ENCODE measurements at regions not wholly inside any gene's neighbourhood (a gene's known extent, or its start where the extent isn't known, plus 50 kb on each side); places are given as distances from the start of the nearest gene placed in this dataset.

DNA sequence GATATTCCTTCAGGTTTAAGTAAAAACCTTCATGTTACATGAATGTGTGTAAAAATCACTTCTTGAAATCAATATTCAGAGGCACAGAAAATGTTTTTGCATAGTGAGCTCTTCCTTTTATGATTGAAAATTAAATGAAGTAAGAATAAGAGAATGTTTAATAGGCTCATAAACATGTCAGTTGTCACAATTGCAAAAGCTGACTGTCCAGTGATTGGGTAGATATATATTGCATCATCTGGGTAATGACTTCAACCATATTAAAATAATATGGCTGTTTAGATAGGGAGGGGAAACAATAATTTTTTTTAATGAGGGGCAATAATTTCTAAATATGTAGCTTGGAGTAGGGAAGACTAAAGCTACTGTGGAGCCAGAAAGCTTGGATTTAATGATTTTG, 529.8 kb upstream of the GOLIM4 start:
- ATAC-seq, result no peak

DNA sequence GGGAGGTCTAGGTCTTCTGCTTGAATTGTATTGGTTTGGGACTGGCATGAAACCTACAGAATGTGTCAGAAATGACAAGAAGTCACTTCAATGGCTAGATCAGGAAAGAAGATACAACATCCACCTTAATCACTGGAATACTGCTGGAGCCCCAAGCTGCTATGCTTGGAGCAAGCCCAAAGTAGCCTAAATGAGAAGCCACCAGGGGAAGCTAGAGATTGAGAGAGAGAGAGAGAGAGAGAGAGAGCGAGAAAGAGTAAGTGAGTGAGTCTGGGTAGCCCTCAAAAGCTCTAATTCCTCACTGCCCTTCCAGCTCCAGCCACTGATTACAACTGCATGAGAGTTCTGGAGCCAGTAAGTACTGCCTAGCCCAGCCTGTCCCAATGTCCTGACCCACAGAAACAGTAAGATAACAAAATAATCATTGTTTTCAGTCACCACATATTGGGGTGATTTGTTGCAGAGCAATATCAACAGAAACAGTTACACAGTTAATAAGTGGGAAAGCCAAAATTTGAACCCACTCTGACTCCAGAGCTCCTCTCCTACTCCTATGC, 529.2 kb upstream of the GOLIM4 start:
- ATAC-seq, result no peak

DNA sequence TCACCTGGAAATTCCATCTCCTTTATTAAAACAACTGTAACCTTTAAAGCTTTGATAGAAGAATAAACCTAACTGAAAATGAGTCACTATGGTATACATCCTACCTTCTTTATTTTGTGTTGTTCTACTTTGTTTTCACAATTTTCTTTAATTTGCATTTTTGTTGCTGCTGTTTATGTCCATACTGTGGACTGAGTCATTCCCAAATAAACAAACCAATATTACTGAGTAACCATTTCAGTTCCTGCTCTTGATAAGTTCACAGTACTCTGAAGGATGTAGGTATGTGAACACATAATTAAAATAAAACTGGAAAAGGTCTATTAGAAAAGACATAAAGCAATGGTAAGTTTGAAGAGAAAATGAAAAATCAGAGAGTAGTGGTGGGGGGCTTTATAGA, 528.5 kb upstream of the GOLIM4 start:
- no peak for ATAC-seq

DNA sequence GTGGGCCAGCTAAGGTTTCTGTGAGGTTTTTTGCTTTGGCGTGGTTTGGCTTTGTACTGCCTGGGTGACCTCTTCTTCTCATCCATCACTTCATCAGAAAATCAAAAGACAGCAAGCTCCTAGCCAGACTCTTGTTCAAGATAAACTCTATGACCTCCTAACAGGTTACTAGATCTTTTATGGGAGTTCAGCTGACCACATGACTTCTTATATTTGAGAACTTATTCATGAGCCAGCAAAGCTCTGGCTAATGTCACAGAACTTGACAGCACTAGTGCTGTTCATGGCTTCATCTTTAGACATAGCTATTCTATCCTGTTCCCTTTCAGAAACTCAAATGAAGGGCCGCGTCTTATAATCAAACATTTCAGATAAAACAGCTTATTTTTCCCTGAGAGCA, 527.1 kb upstream of the GOLIM4 start:
- no peak for ATAC-seq

DNA sequence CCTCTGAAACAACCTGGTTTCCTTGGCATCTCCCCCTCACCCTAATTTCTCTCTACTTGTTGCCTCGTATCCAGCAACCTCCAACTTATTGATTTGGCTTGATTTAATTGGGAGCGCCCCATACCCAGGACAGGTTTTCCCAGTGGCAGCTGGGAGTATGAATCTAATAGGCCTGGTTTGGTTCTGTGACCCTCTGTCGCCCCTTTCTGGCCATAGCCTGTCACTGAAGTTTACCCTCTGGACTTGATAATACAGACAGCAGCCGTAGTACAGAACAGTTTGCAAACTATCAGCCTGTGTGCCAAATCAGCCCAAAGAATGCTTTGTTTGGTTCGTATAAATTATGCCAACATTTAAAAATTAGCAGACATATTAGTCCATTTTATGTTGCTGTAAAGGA, 525.1 kb upstream of the GOLIM4 start:
- ATAC-seq, result no peak

DNA sequence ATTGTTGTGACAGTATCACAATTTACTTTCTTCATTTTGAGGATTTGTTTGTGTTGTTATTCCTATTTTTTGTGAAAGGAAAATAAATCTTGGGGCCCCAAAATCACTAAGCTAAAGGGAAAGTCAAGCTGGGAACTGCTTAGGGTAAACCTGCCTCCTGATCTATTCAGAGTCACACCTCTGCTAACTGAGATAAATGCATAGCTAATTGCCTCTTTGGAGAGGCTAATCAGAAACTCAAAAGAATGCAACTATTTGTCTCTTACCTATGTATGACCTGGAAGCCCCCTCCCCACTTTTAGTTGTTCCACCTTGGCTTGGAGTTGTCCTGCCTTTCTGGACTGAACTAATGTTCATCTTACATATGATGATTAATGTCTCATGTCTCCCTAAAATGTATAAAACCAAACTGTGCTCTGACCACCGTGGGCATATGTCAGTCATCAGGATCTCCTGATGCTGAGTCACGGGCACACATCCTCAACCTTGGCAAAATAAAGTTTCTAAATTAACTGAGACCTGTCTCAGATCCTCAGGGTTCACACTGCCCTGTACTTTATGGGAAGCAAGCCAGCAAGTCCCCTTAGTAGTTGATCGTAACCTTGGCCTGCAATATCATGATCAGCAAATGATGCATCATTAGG, 523.2 kb upstream of the GOLIM4 start:
- ATAC-seq, result no peak

DNA sequence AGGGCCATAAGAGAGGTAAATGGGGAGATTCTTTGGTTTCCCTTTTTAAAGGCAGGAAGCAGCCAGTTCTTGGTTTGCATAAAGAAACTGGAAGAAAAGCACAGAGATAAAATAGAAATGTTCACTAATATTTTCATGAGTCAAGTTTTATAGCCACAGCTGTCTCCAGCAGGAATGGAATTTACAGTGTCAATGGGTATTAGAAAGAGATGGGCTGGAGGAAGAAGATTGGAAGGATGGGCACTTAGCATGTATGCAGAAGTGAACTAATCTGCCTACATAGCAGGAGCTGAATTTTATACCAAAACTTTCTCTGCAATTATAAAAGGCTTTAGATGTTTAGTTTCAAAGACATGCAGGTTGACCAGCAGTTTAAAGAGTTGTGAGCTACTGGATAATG, 521.9 kb upstream of the GOLIM4 start:
- ATAC-seq, result no peak

DNA sequence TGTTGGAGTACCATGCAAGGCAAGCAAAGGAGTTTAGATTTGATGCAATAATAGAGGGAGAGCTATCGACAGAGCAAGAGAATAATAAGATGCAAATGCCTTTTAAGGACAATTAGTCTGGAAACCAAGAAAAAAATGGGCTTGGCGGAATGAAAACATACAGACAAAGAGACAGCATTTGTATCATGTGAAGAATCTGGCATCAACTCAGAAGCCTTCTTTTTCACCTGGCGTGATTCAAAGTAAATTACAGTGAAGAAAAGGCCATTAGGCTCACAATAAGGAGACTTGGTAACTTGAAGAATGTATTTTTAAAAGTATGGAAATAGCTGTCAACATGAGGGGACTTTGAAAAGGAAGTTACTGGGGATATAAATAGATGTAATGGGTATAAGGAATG, 521.2 kb upstream of the GOLIM4 start:
- no peak for ATAC-seq

DNA sequence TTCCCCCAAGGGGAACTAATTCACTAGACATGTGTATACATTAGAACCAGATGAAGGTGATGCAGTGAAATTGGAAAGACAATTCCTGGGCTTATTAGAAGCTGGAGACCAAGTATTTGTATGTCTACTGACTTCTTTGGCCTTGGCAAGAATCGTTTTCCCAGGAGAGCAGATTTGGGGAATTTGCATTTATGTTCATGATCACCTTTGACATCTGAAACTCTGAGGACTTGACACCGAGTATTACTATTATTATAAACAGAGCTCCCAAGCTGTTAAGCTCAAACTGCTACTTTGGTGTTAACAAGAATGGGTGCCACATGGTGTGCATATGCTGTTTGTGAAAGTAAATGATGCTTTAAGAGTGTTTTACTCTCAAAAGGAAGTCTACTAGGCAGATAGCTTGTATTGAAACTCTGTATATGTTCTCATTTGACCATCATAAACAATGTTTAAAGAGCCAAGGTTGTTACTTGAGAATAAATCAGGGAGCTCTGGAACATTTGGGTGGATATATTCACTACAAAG, 519.8 kb upstream of the GOLIM4 start:
- ATAC-seq, result no peak

DNA sequence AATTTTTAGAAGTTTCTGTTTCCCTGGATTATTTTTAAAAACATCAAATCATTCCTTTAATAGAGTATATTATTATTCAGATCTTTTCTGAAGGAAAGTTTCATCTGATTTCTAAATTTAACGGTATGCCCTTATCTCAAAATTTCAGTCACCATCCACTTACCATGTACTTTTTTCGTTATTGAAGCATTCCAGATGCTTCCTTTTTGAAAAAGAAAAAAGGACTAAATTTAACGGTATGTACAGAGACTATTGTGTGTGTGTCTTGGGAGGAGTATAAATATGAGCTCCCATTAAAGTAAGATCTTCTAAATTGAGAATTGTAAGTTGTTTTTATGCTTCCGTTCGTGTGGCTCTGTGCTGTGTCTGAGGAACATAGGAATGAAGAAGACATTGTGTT, 517.4 kb upstream of the GOLIM4 start:
- no peak for ATAC-seq

DNA sequence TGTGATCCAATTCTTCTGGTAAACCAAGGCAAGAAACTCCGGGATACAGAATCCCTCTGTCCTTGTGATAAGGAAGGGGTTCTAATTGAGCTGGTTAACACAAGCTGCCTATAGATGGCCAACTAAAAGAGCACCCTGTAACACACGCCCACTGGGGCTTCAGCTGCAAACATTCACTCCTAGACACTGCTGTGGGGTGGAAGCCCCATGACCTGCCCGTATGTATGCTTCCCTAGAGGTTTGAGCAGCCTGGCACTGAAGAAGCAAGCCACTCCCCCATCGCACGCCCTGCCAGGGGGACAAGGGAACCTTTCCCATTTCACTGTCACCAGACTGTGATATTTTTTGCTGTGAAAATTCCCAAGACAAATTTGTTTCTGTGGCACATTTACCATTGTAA, 516.9 kb upstream of the GOLIM4 start:
- ATAC-seq, result no peak

DNA sequence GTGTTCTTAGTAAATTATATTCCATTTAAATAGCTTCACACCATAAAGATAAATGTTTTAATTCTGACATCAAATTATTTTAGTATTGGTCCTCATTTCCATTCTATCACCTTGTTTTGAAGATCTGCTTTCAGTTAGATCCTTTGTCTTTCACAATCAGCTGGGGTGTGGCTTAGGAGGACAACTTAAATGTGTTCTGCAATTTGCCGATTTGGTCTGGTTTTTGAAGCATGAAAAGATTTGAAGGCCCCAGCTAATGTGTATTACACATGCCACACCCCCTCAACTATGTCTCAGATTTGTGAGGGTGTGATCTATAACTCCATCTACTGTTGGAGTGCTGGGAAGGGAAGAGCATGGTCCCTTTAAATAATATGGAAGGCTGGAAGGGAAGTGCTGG, 516.1 kb upstream of the GOLIM4 start:
- ATAC-seq, result no peak

DNA sequence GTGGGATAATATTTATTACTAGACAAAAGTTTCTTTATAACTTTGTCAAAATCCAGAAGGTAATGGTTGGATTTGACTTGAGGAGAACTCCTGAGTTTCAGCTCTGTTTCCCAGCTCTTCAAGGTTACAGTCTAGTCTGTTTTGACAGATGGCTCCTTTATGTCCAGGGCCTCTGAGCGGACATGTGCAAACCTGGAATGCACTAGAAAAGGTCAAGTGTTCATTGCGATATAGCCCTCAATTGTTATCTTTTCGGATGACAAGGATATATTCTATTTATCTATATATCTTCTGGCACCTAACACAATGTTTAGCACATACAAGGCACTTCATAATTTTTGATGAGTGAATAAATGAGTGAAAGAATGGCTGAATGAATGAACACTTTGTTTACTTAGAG, 513.2 kb upstream of the GOLIM4 start:
- no peak for ATAC-seq

DNA sequence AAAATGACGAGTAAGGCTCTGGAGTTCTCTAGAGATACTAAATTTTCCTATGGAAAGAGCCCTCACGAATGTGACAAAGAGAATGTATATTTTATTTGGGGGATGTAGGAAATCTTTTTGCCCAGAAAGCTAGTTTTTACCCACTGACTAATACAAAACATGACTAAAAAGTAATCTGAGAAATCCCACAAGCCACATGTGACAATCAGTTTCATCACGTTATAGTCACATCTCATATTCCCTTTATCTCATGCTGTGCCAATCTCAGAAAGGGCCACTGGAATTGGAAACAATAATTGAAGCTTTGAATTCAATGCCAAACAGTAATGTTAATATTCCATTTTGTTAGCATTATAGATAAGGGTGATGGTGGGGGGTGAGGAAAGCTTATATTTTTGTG, 509.0 kb upstream of the GOLIM4 start:
- no peak for ATAC-seq

DNA sequence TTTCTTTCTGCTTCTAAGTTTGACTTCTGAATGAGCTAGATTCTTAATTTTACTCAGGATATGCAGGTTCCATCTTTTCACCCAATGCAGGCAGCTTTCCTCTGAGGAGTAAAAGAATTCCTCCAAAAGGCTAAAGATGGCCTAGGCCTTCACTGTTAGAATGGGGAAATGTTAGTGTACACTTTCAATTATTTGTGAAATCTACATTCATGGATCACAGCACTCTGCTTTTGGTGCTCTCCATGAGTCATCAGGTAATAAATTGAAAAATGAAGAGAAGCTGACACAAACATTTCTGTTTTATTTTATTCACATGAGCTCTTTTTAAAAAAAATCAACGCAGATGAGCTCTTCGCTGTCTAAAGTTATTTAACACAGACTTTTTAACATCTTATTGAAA, 502.5 kb upstream of the GOLIM4 start:
- no peak for ATAC-seq

DNA sequence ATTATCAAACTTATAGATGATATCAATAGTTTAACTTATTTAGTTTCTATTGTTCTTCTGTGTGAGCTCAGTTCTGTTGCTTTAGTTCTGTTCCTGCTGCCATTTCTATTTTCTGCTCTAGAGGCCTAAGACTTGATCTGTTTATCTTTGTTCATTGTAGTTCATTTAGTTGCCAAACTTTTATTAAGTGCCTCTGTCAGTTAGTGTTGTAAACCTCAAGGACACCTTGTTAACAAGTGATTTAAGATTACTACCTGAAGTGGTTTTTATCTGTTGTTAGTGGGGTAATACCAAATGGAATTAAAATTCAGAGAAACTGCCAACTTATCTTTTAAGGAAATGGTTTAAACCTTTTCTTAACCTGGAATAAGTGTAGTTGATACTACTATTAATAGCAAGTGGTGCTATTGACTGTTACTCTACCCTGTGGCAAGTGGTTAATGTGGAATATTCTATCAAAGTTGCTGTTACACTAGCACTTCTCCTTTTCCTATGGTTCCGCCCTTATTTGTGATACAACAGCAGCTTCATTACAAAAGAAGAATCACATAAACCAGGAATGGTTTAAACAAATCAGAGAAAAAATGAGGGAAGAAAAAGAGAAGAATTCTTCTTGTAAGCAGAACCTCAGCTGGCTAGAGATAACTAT, 500.6 kb upstream of the GOLIM4 start:
- no peak for ATAC-seq

DNA sequence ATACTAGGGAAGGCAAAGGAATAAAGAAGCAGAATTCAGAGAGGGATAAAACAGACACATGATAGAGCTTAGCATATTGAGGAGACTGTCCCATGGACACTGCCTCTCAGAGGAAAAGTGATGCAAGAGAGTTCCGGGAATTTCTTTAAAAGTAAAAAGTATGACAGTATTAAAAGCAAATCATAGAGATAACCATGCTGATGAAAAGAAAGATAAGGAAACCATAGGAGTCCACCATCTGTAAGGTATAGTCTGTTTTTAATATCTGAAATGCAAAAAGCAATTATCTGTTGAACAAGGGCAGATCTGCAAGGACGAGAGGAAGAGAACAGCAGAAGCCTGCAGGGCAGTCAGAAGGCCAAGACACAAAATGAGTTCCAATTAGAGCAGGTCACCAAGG, 495.9 kb upstream of the GOLIM4 start:
- ATAC-seq, result no peak

DNA sequence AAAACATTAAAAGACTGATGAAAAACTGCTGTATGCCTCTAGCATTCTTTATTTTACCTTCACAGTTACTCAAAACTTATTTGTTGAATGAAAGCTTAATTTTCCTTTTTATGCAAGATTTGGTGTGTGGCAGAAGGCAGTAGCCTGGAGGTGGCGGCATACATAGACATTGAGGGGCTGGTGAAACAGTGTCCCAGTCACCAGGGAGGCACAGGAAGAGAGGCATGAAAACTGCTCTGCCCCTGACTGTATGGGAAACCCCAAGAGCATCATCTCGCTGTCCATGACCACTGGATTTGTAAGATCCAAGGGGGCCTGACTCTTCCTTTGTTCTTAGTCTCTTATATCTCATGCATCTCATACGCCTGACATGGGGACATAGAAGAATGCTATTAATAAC, 493.7 kb upstream of the GOLIM4 start:
- no peak for ATAC-seq

DNA sequence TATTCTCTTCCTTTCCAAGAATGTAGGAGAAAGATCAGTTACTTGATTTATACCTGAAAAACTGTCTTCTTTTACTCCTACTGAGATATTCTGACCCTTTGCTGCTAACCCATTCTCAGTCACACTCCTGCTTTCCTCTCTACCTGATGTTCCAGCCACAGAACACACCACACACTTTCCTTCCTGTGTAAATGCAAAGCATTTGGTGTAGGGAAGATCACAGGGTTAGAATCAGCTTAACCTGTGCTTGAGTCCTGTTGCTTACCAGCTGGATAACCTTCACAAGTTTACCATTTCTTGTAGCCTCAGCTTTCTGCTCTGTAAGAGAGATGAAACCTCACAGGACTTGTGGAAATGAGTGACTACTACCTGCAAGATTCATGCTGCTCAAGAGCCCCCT, 489.8 kb upstream of the GOLIM4 start:
- no peak for ATAC-seq

DNA sequence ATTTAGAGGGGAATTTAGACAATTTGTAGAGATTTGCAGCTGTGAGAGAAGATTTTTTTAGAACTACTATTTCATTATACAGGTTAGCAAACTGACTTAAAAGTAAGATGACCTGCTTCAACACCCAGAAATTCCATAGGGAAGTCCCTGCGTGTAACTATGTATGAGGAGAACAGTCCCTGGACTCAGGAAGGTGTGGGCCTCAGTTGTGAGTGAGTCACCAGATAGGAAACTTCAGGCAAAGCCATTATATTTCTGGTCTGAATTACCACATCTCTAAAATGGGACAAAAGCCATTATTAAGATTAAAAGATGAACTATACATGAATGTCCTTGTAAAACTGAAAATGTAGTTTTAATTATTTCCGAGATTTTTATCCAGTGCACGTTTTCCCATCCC, 488.3 kb upstream of the GOLIM4 start:
- ATAC-seq, result no peak

DNA sequence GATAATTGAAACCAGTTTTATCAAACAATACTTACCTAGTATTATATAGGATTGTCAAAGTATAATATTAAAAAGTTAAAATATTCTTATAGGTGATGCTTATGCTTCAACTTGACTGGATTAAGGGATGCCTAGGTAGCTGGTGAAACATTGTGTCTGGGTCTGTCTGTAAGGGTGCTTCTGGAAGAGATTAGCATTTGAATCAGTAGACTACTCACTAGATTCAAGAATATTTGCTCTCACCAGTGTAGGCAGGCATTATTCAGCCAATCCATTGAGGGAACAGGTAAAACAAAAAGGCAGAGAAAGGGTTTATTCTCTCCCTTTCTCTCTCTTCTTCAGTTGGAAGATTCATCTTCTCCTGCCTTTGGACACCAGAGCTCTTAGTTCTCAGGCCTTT, 486.8 kb upstream of the GOLIM4 start:
- no peak for ATAC-seq

DNA sequence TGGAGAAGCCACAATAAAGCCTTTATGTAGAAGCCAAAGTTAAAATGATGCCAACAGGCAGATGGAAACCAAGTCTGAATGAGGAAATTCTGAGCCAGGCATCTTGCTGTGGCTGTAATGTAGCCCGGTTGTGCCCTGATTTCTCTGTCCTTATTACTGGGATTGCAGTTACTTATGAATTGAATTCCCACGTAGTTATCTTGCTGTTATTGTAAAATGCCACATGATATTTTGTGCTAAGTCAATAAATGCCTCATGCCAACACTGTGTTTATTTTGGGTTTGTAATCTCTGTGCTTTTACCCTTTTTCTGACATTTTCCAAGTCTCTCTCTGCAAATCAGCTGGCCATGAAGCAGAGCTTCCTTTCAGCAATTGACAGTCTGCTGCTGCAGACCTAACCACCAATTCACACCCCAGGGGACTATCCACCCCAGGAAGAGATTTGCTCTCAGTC, 486.1 kb upstream of the GOLIM4 start:
- ATAC-seq, result no peak

DNA sequence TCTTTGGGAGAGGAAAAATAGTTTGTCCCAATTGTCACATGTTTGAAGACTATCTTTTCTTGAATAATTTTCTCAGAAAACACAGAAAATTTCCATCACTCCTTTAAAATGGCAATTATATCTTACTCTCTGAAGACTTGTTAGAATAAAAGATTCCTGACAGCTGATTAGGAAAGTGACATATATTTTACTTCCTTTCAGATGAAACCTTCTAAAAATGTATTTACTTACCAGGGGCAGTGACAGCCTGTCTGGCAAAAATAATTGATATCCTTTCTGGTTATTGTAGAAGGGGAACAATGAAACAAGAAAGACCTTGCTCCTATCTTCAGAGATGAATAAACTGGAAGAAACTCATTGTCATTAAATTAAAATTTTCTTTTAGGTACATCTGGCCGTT, 483.3 kb upstream of the GOLIM4 start:
- no peak for ATAC-seq

DNA sequence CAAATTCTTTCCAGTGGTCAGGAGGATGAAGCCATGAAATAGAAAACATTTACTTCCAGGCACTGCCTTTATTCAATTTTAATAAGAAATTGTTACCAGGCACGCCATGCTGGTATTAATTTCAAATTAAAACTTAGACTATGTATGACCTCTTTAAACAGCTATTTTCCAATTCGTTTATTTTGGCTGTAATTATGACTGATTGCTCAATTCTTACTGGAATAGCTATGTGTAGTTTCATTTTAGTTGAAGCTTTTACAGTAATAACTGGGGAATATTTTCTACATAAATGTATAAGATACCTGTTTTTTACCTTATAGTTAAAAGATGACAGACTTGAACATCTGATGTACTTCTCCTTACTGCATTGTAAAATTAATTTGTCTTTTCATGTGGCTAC, 480.0 kb upstream of the GOLIM4 start:
- no peak for ATAC-seq

Data from esophagus mucosa (tissue), 1 donor.